Hematopoietic multipotent progenitor cell treated with erythropoietin and hydrocortisone succinate and interleukin-3 and kit ligand, for 4 days (in vitro differentiated cells): ENCODE measurements at regions not wholly inside any gene's neighbourhood (a gene's known extent, or its start where the extent isn't known, plus 50 kb on each side); places are given as distances from the start of the nearest gene placed in this dataset.

Experiments
- DNase-seq: peaks from one replicate; pipeline ENCODE4 v3.0.0-alpha.2; 2015

DNA sequence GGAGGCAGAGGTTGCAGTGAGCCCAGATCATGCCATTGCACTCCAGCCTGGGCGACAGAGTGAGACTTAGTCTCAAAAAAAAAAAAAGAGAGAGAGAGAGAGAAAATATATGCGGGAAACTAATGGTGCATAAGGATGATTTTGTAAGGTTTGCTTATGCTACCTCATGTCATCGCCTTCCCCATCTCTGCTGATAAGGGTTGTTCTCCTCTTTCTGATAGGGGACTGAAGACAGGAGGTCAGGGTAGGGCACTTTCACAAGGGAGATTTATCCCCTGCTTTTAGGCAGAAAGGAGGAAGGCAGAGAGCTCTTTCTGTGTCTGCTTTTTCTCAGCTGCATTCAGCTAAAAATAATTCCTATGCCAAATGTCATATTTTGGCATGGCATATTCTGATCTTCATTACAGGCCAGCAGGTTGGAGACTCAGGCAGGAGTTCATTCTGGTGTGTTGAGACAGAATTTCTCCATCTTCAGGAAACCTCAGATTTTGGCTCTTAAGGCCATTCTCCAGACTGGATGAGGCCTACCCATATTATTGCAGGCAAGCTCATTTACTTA lies 220.2 kb downstream of the AUH start:
- DNase-seq = no peak

DNA sequence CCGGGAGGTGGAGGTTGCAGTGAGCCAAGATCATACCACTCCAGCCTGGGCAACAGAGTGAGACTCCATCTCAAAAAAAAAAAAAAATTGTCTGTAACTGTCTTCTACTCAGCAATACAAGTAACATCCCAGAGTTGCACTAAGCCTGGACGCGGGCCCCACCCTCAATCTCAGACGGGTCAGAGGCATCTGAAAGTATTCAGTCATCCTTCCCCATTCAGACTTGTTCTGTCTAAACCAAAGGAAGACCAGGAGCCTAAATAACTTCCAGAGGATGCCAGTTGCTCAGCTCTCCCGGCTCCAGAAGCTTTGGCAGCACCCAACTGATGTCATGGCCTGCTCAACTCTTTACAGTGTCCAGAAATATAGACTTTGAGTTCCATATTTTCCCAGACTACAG lies 218.6 kb downstream of the AUH start:
- DNase-seq = no peak

DNA sequence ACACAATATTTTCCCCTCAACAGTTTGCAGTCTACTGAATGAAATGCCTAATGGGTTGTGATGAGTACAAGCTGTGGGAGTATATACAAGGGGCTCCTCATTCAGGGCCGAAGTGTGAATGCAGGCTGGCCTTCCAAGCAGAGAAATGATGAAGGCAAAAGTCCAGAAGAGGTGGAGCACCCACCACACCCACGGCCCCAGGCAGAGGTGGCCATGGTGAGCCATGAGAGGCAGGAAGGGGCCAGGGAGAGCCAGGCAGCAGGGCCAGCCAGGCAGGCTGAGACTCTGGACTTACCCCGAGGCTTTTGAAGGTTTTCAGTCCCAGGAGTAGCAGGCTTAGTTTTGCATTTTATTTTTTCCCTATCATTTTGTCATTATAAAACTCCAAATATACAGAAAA lies 218.1 kb downstream of the AUH start:
- no peak for DNase-seq

DNA sequence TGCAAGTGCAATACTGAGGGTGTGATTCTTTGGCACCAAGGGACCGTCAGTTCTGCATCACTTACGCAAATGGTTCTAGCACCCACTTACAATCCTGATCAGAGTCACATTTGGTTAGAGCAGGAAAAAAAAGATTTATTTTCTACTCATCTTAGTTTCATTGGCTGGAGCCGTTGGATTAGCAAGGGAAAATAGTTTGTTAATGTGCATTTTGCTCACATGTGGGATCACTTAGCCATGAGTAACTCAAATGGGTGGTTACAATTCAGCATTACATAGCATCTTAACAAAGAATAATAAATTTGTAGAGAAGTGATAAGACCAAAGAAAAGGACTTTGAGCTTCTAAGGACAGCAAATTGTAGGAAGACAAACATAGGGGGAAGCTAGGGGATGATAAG lies 216.9 kb downstream of the AUH start:
- DNase-seq = no peak

DNA sequence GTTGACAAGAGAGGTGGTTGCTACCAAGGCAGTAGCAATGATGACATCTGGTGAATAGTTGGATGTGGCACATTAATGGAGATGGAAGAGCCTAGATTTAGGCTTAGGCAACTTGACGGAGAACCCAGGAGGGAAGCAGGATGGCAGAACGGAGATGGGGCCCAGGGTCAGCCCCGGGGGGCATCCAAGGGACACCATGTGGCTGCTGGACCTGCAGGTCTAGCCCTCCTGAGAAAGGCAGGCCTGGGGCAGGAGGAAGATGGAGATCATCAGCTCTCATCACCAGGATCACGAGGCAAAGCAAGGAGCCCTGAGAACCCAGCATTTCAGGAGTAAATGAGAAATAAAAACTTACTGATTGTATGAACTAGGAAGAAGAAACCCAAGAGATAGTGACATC lies 216.2 kb downstream of the AUH start:
- no peak for DNase-seq

DNA sequence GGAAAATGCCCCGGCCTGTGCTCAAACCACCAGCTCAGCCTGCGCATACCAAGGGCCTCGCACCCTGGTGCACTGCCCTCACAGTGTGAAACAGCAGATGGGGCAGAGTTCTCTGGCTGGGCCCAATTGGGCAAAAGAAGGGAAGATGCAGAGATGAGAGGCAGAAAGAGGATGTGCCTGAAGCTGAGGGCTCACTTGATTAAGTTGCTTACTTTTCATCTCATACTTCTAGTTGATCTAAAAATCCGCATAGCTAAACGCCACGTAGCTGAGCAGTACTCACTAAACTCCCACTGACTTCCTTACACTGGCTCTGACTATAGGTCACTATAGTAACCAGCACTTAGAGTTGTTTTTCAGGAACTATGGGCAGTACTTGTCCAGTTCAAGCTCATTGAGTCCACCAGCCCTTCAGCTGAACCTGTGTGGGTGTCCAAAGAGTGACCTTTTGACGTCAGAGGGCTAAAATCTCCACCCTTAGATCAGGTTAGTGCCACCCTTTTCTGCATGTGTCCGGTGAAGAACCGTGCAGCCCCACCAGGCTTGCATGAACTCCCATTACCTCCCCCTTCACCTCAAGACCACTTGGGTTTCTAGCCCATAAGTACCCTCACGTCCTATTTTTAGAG lies 215.2 kb downstream of the AUH start:
- DNase-seq = peak; percentile 13

DNA sequence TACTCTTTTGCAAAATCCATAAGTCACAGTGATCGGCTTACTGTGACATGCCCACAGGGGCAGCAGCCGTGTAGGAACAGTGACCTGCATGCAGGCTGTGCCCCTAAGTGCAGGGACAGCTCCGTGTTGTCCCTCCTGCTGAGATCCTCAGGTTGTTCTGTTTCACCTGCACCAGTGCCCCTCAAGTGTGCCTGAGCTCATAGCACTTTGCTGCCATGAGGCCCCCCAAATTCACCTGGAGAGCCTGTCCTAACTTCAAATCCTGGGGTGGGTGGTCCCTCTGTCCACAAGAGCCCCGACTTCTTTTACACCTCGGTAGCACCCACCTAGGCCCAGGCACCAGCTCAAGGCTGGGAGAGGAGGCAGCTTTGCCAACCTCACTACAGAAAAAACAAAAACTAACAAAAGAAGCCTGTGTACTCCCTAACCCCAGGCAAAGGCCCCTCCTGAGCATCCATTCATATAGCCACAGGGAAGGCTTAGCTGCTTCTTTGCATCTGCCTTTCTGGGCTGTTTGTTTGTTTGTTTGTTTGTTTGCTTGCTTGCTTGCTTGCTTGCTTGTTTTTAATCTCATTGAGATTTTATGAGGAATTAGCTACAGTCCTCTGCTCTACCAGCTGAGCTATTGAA lies 214.5 kb downstream of the AUH start:
- no peak for DNase-seq

DNA sequence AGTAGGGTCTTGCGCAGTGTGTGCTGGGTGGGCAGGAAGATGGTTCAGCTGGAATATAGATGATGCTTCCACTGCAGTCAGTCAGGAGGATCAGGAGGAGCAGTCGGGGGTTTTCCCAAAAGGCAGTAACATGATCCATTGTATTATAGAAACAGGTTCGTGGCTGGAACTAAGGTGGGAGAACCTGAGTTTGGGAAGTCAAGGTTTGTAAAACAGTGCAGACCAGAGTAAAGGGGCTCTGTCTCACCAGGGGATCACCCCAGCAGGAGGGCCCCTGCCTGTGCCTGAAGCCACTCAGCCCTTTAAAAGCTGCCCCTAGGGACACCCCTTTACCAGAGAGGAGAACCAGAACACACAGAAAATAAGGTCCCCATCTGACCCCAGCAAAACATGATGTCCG lies 213.4 kb downstream of the AUH start:
- no peak for DNase-seq

DNA sequence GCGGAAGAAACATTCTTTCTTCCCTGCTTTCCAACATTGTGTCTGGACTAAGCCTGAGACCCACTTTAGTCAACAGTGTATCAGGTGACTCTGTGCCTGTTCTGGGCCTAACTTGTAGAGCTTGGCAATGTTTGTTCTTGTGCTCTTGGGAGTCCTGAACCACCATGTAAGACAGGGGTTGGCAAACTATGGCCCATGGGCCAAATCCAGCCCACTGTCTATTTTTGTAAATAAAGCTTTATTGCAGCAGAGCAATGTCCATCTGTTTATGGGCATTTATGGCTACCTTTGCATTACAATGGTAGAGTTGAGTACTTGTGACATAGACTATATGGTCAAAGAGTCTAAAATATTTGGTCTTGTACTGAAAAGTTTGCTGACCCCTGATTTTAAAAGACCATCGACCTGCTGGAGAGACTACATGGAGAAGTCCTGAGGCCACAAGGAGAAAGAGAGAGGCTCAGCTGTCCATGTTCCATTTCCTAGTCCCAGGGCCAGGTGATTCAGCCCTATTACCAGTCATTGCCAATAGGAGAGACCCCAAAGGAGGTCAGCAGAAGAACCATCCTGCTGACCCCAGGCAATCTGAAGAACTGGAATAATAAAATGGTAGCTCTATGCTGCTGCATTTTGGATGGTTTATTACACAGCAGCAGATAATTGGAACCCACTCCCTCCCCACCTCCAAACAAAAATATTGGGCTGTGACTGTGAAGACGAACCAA lies 211.3 kb downstream of the AUH start:
- no peak for DNase-seq

DNA sequence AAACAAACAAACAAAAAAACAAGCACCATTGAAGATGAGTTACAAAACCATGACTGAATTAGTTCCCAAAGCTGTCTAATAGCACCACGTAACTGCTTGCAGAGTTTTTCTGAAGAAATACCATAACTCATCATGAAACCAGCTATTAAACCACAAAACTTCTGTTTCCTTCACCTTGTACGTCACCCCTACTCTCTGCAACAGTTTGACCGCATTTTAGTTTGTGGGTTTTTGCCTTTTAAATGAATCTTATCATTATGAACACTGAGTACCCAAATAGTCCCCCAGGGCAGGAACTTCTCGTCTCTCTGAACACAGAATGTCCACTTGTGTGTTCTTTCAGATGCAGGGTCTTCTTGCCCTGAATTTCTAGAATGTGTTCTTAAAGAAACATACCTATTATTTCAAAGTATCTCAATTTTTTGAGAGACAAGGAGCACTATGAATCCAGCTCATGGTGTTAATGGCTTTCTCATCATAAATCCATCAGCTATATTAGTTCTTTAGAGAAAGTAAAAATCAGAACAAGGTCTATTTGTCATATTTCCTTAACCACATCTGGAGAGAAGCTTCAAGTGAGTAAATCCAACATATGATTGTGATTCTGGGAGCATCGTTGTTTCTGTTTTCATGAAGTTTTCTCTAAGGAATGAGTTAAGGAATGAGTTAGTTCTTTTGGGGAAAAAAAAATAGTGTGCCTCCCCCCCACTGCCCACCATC lies 210.6 kb downstream of the AUH start:
- peak; percentile 95 for DNase-seq

DNA sequence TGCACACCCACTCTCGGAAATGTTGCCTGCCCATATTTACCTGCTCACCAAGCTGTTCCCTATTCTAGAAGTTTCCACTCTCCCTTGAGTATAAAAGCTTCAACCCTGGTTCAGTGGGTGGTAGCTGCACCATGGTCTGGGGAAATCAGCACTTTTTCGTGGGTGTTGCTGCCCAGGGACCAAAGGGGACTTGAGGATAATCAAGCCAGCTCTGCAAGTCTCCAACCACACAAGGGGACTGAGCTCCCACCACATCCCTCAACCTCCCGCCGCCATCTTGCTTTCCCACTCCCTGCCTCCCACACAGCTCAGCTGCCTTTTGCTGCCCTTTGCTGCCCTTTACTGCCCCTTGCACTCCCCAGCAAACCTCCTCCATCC lies 210.0 kb downstream of the AUH start:
- DNase-seq = peak; percentile 10

DNA sequence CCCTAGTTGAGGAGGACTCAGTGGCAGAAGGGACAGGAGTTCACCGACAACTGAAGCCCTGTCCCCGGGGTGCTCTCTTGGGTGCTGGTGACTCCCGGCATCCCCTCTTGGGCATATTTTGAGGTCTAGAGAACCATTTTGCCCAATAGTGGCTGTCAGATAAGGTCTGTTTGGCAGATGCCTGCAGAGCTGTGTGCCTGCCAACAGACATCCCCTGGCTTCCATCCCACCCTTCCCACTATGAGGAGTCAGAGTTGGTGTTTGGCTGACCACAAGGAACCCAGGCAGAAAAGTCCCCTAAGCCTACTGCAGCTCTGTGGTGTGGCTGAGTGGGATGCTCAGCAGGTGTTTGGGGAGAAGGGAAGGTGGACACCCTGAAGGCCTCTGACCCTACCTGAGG lies 207.0 kb downstream of the AUH start:
- no peak for DNase-seq

DNA sequence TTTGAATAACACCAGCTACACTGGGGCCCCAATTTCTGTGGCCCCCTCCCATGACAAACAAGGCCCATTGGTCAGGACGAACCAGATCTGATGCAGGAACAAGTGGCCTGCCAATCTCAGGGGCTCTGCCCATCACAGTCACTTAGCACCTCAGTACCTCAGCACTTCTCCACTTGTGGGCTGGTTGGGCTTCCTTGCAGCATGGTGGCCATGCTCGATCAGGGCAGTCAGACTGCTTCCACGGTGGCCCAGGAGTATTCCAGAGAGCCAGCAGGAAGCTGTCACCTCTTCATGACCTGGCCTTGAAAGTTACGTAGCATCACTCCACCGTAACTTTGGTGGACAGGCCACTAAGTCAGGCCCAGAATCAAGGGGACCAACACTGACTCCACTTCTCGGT lies 206.5 kb downstream of the AUH start:
- DNase-seq = no peak

DNA sequence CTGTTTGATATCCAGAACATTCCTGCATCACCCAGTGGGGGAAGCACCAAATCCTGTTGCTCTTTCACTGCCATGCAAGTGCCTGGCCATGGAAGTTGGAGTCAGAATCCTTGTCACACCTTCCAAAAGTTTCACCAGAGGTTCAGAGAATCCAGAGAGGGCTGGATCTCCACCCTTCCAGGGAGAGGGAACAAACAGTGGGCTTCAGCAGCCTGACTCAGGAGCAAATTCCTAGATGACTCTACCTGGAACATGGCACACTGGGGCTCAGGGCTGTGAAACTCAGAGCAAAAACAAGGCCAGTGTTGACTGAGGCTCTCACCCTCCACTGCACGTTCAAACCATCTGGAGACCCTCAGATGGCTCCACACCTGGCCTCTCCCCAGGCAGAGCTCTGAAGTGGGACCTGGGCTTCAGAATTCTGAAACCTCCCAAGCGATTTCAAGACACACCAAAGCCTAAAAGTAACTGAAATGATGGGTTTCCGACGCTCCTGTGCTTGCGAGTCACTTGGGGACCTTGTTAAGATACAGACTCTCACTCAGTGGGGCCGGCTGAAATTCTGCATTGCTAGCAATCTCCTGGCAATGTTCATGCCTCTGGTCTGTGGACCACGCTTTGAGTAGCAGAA lies 205.9 kb downstream of the AUH start:
- no peak for DNase-seq

DNA sequence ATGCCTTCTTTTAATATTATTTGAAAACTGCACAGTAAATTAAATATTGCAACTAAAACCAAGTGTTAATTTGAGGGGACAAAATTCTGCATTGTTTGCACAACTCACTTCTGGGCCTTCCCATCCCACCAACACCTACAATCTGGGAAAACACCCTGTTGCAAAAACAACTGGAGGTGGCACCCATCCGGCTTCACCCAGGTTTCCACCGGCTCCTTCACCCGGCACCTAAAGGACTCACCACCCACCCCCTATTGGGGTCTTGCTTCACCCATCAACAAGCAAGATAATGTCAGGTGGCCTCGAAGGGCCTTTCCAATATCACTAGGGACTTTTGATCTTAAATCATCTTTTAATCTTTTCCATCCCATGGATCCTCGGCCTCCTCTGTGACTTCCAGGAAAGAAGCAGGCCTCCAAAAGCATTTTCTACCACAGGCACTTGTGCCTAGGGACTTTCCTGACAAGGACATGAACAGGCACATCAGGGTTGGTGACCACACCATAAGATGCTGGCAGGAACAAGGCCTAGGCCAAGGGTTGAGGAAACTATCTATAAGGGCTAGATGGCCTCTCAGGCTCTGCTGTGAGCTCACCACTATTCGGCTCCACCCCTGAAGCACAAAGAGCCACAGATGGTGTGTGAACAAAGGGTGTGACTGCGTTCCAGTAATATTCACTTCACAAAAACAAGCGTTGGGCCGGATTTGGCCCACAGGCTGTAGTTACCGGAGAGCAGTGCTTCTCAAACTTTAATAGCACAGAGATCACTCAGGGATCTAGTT lies 205.1 kb downstream of the AUH start:
- no peak for DNase-seq

DNA sequence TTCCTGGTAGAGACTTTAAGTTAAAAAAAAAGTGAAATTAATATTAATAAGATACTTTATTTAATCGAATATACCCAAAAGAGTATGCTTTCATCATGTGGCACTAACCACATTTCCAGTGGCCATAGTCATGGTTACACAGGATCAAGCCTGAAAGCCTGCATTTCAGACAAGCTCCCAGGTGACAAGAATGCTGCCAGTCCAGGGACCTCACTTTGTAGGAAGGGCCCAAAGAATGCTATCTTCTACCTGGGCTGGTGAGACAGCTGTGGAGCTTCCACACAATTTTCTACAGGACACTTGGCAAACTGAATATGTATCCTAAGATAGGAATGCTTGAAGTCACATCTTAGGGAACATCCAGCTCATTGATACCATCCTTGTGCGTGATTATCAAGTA lies 203.8 kb downstream of the AUH start:
- no peak for DNase-seq

DNA sequence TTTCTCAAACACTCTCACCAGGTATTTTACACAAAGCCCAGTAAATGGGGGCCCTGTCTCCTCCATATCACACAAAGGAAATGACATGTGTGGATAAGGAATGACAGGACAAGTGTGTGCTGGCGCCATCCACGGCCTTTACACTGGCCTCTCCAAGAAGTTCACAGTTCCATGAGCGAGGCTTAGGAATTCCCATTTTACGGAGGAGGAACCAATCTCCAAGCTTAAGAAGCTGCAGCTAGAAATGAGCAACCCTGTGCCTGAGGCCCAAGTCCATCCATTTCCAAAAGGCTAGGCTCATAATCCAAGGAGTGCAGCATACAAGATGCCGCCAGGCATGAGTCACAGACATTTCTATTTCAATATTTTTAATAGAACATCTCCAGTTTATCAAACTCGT lies 203.4 kb downstream of the AUH start:
- no peak for DNase-seq

DNA sequence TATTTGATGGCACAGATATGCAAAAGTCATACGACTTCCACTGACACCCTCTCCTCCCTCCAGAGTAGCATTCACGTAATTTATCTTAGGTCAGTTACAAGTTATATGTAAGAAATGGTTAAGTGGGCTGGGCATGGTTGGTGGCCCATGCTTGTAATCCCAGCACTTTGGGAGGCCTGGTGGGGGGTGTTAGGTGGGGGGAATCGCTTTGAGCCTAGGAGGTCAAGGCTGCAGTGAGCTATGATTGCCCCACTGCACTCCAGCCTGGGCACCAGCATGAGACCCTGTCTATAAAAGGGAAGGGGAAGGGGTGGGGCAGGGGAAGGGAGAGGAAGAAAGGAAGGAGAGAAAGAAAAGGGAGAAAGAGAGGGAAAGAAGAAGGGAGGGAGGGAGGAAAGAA lies 202.8 kb downstream of the AUH start:
- DNase-seq = no peak

DNA sequence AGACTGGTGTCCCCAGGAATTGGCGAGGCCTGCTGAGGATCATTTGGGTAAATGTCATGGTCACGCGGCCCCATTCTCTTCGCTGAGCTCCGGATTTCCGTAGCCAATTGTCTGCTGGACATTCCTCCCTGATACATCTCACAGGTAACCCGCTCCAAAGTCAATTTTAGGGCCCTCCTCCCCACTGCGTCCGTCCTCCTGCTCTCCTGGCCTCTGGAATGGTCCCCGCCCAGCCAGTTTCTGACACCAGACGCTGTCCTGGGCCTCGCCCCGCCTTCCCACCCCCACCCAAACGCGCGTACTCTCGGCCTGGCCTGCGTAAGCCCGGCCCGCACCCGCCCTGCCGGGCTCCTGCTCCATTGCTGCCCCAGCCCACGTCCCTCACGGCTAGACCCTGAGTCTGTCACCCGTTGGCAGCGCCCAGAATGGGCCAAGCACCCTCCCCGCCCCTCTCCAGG lies 202.0 kb downstream of the AUH start:
- no peak for DNase-seq

DNA sequence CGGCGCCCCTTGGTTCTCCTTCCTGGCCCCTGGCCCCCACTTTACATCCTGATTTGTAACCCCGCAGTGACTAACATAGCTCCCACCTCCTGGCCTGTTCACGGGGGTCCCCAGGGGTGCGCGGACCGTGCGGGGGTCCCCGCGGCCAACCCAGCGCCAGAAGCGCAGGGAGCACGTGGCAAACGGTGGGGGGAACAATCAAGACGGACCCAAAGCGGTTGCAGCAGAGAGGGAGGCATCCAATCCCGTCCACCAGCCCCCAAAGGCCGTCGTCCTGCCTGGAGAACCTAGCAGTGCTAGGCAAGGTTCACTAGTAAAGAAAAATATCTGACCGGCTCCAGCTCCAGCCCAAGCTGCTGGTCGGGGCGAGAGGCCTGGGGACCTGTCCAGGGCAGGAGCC lies 201.5 kb downstream of the AUH start:
- no peak for DNase-seq

DNA sequence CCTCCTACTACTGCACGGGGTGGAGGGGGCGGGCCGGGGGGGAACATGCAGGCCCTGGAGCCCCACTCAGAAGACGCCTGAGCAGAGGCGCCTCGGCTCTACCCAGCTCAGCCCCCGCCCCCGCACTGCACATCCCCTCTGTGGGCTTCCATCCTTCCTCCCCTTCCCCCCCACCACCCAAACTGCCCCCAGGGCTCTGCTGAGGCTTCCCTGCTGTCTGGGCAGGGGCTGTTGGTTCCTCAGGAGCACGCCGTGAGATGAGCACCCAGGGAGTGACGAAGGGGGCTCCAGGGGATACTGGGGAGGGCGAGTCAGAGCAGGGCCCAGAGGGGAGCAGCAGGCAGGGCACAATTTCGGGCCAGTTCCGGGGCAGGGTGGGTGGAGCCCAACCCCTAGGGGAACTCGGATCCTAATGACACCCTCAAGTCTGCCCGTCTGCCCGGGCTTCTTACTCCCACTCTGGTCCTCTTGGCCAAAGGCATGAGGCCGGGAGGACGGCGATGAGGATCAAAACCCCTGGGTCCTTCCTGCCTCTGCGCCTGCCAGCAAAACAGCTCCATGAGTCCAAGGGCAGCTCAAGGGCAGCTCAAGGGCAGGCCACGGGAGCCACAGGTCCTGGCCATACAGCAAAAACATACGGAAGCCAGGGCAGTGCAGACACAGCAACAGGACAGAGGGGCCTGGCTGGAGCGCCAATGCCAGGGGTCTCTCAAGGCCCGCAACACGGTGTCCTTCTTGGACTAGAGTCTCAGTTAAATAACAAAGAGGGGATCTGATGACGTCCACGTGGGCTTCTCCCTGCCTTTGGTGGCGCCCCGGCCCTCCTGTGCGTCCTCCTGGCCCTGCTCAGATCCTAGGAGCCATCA lies 200.9 kb downstream of the AUH start:
- no peak for DNase-seq
